Fibroblast of upper back skin (primary cell): ENCODE measurements at regions not wholly inside any gene's neighbourhood (a gene's known extent, or its start where the extent isn't known, plus 50 kb on each side); places are given as distances from the start of the nearest gene placed in this dataset.
A peak's percentile ranks its signal among the peaks of the same experiment; 100 is the strongest.

ENCODE experiments used
- DNase-seq: peaks from one replicate; pipeline ENCODE4 v3.0.0-alpha.2; 2013

DNA sequence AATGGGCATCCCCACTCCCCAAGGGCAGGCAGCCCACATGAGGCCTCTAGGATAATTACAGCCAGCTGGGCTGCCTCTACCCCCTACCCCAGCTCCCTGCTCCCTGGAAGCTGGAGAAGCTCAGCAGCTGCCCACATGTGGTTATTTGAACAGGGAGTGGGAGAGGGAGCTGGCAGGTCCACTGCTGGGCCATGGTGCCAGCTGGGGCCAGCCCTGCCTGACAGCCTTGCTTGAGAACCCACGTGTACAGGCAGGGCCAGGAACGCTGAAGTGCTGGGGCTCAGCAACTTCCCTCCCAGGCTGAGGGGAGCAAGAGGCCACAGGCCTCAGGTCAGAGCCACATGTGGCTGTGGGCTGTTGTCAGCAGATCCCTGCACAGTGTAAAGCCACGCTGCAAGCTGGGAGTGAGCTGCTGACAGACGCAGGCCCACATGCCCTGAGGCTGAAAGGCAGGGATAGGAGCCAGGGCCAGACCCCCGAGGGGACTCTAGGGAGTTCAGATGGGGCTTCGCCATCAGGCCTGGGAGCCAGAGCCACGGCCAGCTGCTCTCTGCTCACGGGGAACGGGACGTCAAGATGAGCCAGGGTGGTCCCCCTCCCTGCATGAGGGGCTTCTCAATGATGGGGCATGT, 129.0 kb downstream of the SYF2 start:
- DNase-seq = no peak

GRCh38 chr1:25100151-25100833, 132.0 kb downstream of the SYF2 start:
- DNase-seq = no peak

GRCh38 chr1:25099343-25099951, 132.9 kb downstream of the SYF2 start:
- no peak for DNase-seq

GRCh38 chr1:25098717-25099116, 133.6 kb downstream of the SYF2 start:
- no peak for DNase-seq

GRCh38 chr1:25096307-25097150, 135.8 kb downstream of the SYF2 start:
- DNase-seq = peak; percentile 39

DNA sequence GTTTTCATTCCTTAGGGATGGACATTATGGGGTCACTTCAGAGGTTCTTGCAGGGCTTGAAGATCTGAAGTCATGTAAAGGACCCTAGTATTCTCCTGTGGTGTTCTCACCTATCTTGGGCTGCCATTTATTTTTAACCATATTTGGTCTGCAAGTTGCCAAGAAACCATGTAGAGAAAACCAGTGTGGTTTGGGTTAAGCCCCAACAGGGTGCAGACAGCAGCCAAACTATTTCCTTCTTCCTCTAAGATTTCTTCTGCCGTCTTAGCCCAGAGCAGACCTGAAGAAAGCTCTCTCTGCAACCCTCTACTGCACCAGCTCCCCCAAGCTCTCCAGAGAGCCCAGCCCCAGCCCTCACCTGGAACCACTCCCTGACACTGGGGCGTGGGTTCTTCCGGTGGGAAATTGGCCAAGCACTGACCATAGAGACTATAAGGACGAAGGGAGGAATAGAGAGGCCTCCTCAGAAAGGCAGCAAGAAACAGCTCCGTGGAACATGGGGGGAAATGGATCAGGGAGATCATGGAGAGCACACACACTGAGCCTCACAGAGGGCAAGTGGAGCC, 136.6 kb downstream of the SYF2 start:
- no peak for DNase-seq

- no peak for DNase-seq
These were observed 137.3 kb downstream of the SYF2 start for GRCh38 chr1:25094995-25095394.

- no peak for DNase-seq
These were observed 138.1 kb downstream of the SYF2 start for GRCh38 chr1:25094229-25094628.

GRCh38 chr1:25091658-25092057, 140.6 kb downstream of the SYF2 start:
- DNase-seq = no peak

GRCh38 chr1:25090707-25091422, 141.4 kb downstream of the SYF2 start:
- peak; percentile 50 for DNase-seq

- no peak for DNase-seq
These were observed 142.5 kb downstream of the SYF2 start for GRCh38 chr1:25089772-25090171.

DNA sequence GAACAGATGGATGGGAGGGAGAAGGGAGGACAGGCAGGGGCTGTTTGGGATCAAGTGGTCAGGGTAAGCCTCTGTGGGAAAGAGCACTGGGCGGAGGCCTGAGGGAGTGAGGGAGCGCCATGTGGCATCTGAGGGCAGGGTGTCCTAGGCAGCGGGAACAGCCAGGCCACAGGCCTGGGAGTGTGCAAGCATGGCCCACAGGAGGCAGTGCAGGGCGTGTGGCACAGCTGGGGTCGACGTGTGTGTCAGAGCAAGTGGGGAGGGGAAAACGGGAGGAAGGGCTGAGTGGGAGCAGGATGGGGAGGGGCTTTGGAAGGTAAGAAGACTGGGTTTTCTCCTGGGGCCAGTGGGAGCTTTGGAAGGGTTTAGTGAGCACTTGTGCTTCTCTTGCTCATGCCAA, 143.4 kb downstream of the SYF2 start:
- no peak for DNase-seq

GRCh38 chr1:25088180-25088701, 144.1 kb downstream of the SYF2 start:
- DNase-seq = no peak

DNA sequence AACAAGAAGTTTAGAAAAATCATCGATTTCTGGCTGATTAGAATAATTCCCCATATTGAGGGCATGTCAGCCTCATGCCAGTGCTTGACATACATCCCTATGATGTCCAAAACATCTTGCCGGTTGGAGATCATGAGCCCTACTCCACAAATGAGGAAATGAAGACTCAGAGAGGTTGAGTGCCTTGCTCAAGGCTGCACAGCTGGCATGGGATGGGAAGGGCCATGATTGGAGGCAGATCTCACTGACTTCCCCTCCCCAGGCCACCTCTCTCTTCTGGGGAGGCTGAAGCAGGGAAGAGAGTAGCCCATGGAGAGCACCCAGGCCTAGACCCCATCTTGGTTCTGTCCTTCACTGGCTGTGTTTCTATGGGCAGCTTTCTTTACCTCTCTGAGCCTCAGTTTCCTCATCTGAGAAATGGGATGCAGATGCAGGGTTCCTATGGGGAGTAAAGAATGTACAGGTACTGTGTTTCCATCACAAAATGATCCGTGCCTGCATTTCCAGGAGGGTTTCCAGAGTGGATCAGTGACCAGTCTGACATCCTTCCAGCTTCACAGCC, 145.7 kb downstream of the SYF2 start:
- DNase-seq = no peak

GRCh38 chr1:25084407-25084806, 147.9 kb downstream of the SYF2 start:
- no peak for DNase-seq

DNA sequence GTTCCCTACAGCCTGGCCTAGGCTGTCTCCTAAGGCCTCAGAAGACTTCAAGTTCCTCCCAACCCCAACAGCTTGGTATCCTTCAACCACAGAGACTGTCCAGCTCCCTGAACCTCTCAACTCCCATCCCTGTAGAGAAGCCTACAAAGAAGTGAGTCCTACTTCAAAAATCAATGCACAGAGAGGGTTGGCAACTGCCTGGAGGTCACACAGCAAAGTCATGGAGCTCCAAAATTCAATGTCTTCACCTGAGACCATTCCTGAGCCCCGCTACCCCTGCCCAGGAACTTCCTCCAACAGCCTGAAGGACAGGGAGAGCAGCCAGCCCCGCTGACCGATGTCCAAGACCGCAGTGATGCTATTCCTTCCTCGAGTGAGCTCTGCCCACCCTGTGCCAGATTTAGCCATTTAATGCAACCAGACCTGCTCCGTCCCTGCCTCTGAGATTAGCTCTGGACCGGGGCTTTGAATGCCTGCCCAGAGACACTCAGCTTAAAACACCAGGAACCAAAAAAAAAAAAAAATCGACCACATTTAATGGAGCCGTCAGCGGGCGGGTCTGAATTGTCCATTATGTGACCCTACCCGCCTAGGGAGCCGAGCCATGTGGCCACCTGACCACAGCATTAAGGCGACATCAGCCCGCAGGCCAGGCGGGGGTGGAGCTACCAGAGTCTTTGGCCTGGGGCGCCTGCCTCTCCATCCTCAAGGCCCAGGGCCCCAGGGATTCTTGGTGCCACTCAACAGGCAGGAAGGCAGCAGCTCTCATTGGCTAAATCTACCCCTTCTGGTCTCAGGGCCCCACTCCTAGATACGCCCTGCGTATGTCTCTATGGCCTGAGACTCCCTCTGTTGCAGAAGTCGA, 148.6 kb downstream of the SYF2 start:
- DNase-seq = no peak

DNA sequence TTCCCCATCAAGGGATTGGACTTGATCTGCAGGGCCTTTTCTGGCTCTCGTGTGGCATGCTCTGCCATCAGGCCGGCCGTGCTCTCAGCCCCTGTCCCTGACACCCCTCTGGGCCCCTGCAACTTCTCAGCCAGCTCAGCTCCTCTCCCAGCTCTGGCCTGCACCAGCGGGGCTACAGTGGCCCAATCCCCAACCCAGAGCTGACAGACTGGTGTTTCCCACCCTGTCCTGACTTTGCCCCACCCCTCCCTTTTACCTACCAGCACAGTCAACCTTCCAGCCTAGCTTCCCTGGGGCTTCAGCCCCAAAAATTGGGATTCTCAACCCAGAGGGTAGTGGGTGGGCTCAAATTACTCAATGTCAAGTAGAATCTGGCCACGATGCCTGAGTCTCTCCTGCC, 149.3 kb downstream of the SYF2 start:
- no peak for DNase-seq

GRCh38 chr1:25082216-25082899, 149.9 kb downstream of the SYF2 start:
- no peak for DNase-seq

GRCh38 chr1:25081496-25081895, 150.8 kb downstream of the SYF2 start:
- DNase-seq = no peak
